ENCODE measurements at regions not wholly inside any gene's neighbourhood (a gene's known extent, or its start where the extent isn't known, plus 50 kb on each side); places are given as distances from the start of the nearest gene placed in this dataset.

DNA sequence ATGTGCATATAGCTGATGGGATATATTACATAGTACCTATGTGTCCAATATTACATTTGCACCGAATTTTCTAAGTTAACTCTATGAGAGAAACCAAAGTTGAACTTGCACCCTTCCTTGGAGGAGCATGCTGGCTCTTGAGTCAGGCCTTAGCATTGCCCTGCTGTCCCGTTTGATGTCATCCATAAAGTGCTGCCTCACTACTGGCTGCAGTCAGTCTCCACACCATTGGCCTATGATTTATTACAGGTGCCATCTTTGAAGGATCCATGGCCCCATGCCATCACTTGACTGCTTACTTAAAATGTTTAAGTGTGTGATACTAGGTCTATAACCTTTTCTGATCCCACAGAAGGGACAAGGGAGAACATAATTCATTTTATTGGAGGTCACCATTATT lies 249.3 kb upstream of the RBBP8 start:
- TF ChIP-seq, protein P1, sequence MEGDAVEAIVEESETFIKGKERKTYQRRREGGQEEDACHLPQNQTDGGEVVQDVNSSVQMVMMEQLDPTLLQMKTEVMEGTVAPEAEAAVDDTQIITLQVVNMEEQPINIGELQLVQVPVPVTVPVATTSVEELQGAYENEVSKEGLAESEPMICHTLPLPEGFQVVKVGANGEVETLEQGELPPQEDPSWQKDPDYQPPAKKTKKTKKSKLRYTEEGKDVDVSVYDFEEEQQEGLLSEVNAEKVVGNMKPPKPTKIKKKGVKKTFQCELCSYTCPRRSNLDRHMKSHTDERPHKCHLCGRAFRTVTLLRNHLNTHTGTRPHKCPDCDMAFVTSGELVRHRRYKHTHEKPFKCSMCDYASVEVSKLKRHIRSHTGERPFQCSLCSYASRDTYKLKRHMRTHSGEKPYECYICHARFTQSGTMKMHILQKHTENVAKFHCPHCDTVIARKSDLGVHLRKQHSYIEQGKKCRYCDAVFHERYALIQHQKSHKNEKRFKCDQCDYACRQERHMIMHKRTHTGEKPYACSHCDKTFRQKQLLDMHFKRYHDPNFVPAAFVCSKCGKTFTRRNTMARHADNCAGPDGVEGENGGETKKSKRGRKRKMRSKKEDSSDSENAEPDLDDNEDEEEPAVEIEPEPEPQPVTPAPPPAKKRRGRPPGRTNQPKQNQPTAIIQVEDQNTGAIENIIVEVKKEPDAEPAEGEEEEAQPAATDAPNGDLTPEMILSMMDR (IDR thresholded peaks at IDR 0.05; ENCODE audit: extremely low read depth, insufficient read depth, missing control alignments): no peak
- DNase-seq (ENCODE audit: low spot score): no peak
- in situ Hi-C loops (cut with MboI; ENCODE audit: low pct_unique_long_range_greater_than_20kb, low sequenced_read_pairs, unreplicated experiment): no loop called here

DNA sequence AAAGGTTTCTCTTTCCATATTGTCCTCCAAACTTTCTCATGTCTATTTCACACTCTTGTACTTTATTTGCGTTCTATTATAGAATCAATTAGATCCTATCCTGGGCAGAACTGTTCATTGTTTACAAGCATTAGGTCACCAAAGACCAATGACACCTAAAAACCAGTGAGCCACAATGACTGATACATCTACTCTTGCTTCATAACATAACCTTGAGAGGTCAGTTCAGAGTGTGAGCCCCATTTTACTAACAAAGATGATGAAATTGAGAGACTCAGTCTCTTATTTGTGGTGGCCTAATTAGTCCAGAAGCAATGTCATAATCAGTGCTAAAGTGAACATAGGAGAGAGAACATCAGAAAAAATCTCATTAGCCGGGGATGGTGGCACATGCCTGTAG lies 248.9 kb upstream of the RBBP8 start:
- in situ Hi-C loops (cut with MboI; ENCODE audit: low pct_unique_long_range_greater_than_20kb, low sequenced_read_pairs, unreplicated experiment): no loop called here
- TF ChIP-seq, protein P1 (IDR thresholded peaks at IDR 0.05; ENCODE audit: extremely low read depth, insufficient read depth, missing control alignments): no peak
- DNase-seq (ENCODE audit: low spot score): no peak

DNA sequence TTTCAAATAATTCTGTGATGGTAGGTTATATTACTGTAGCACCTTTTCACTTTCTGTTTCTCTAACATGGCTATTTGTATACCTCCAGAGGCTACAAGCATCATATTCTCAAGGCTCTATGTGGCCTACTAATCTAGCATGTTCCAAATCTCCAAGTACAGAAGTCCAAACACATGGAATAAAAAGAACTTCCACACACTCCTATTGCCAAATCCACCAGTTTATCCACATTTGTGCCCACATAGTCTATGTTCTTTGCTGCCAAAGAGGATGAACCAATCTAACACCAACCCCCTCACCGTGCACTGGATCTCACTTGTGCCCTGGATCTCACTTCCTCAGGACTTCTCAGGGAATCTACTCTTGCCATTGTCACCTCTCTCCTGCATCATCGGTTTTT lies 247.3 kb upstream of the RBBP8 start:
- in situ Hi-C loops (cut with MboI; ENCODE audit: low pct_unique_long_range_greater_than_20kb, low sequenced_read_pairs, unreplicated experiment): no loop called here
- TF ChIP-seq, protein P1 (IDR thresholded peaks at IDR 0.05; ENCODE audit: extremely low read depth, insufficient read depth, missing control alignments): no peak
- no peak for DNase-seq (ENCODE audit: low spot score)

DNA sequence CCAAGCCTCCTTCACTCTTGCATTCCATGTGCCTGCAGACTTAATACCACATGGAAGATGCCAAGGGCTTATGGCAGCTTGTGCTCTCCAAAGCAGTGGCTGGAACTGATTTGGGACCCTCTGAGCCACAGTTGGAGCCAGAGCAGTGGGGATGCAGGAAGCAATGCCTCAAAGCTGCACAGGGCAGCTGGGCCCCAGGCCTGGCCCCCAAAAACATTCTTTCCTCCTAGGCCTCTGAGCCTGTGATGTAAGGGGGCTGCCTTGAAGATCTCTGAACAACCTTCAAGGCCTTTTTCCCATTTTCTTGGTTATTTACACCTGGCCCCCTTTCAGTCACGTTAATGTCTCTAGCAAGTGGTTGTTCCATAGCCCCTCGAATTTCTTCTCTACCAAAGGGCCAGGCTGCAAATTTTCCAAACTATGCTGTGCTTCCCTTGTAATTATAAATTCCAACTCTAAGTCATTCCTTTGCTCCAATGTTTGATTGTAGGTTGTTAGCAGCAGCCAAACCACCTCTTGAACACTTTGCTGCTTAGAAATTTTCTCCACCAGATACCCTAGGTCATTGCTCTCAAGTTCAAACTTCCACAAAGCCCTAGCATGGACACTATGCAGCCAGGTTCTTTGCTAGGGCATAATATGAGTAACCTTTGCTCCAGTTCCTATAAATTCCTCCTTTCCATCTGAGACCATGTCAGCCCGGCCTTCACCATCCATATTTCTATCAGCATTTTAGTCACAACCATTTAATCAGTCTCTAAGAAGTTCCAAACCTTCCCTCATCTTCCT lies 245.0 kb upstream of the RBBP8 start:
- in situ Hi-C loops (cut with MboI; ENCODE audit: low pct_unique_long_range_greater_than_20kb, low sequenced_read_pairs, unreplicated experiment): no loop called here
- TF ChIP-seq, protein P1 (IDR thresholded peaks at IDR 0.05; ENCODE audit: extremely low read depth, insufficient read depth, missing control alignments): no peak
- DNase-seq (ENCODE audit: low spot score): no peak

DNA sequence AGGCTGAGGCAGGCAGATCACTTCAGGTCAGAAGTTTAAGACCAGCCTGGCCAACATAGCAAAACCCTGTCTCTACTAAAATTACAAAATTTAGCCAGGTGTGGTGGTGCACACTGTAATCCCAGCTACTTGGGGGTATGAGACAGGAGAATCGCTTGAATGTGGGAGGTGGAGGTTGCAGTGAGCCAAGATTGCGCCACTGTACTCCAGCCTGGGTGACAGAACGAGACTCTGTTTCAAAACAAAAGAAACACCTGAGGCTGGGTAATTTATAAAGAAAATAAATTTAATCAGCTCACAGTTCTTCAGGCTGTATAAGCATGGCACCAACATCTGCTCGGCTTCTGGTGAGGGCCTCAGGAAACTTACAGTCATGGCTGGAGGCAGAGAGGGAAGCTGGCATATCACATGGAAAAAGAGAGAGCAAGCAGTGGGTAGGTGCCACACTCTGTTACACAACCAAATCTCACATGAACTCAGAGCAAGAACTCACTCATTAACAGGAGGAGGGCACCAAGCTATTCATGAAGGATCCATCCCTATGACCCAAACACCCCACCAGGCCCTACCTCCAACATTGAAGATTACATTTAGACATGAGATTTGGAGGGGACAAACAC lies 244.1 kb upstream of the RBBP8 start:
- DNase-seq (ENCODE audit: low spot score): no peak
- TF ChIP-seq, protein P1 (IDR thresholded peaks at IDR 0.05; ENCODE audit: extremely low read depth, insufficient read depth, missing control alignments): no peak
- in situ Hi-C loops (cut with MboI; ENCODE audit: low pct_unique_long_range_greater_than_20kb, low sequenced_read_pairs, unreplicated experiment): no loop called here

DNA sequence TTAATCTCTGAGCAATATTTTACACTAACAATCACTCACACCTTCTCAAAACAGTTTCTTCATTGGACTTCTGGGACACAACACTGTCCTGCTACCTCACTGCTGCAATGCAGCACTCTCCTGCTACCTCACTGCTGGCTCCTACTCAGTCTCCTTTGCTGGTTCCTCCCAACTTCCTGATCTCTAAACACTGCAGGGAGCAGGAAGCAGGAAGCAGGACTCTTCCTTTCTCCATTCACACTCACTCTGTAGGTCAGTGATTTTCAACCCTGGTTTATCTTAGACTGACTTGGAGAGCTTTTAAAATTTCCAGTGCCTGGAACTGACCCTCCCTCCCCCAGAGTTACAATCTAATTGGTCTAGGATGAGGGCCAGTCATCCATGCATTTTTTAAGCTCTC lies 243.4 kb upstream of the RBBP8 start:
- in situ Hi-C loops (cut with MboI; ENCODE audit: low pct_unique_long_range_greater_than_20kb, low sequenced_read_pairs, unreplicated experiment): no loop called here
- no peak for DNase-seq (ENCODE audit: low spot score)
- TF ChIP-seq, protein P1 (IDR thresholded peaks at IDR 0.05; ENCODE audit: extremely low read depth, insufficient read depth, missing control alignments): no peak
